ENCODE measurements at regions not wholly inside any gene's neighbourhood (a gene's known extent, or its start where the extent isn't known, plus 50 kb on each side); places are given as distances from the start of the nearest gene placed in this dataset.

- intact Hi-C loops (cut with DNase I), result loop anchor here (2.0 kb wide), 1 partner anchor 203 kb away; no protein-coding TSS in a partner anchor
Measured at GRCh38 chr14:100441271-100441947, 118.3 kb downstream of the SLC25A47 start.

GRCh38 chr14:100442036-100442435 is 118.9 kb downstream of the SLC25A47 start:
- DNase-seq, result no peak
- Histone ChIP-seq H3K4me3 (no peak overlapping the region), H3K9ac (ENCODE audit: low read depth in 2 of 2, low read length in 2 of 2) (no peak overlapping the region), H3K9me3 (no peaks in the 10 kb centered on the region), H3K4me1 (peaks cover 5% of the 10 kb centered on the region), H3K27ac (no peak overlapping the region), H3K27me3 (no peaks in the 10 kb centered on the region), H3K36me3 (no peaks in the 10 kb centered on the region)
- no peak for TF ChIP-seq CTCF (IDR thresholded peaks at IDR 0.05)
- intact Hi-C loops (cut with DNase I), result no loop called here

More at GRCh38 chr14:100441271-100441947, 118.3 kb downstream of the SLC25A47 start:
- TF ChIP-seq CTCF (IDR thresholded peaks at IDR 0.05), result no peak
- Histone ChIP-seq H3K27me3 (no peaks in the 10 kb centered on the region), H3K9ac (ENCODE audit: low read depth in 2 of 2, low read length in 2 of 2) (peak overlapping the region in 1 of 2 donors; percentile 82), H3K4me1 (peaks cover 7% of the 10 kb centered on the region), H3K9me3 (no peaks in the 10 kb centered on the region), H3K4me3 (no peak overlapping the region), H3K36me3 (no peaks in the 10 kb centered on the region), H3K27ac (no peak overlapping the region)
- no peak for DNase-seq

- DNase-seq, result no peak
- TF ChIP-seq CTCF (IDR thresholded peaks at IDR 0.05), result no peak
- Histone ChIP-seq H3K9ac (ENCODE audit: low read depth in 2 of 2, low read length in 2 of 2) (peak overlapping the region in 1 of 2 donors; percentile 8), H3K9me3 (no peaks in the 10 kb centered on the region), H3K27me3 (no peaks in the 10 kb centered on the region), H3K36me3 (no peaks in the 10 kb centered on the region), H3K4me3 (no peak overlapping the region), H3K4me1 (peaks cover 5% of the 10 kb centered on the region), H3K27ac (no peak overlapping the region)
- intact Hi-C loops (cut with DNase I), result no loop called here
Measured at GRCh38 chr14:100442498-100443490, 119.7 kb downstream of the SLC25A47 start.

GRCh38 chr14:100443603-100444002 is 120.5 kb downstream of the SLC25A47 start:
- Histone ChIP-seq H3K27ac (no peak overlapping the region), H3K9ac (ENCODE audit: low read depth in 2 of 2, low read length in 2 of 2) (peak overlapping the region in 1 of 2 donors; percentile 4), H3K4me1 (peaks cover 5% of the 10 kb centered on the region), H3K36me3 (no peaks in the 10 kb centered on the region), H3K27me3 (no peaks in the 10 kb centered on the region), H3K4me3 (no peak overlapping the region), H3K9me3 (no peaks in the 10 kb centered on the region)
- intact Hi-C loops (cut with DNase I), result no loop called here
- no peak for TF ChIP-seq CTCF (IDR thresholded peaks at IDR 0.05)
- no peak for DNase-seq

- TF ChIP-seq CTCF (IDR thresholded peaks at IDR 0.05), result no peak
- no peaks in the 10 kb centered on the region for H3K4me1 ChIP-seq
- H3K4me3 ChIP-seq, result no peak overlapping the region
- no peak overlapping the region for H3K9ac ChIP-seq (ENCODE audit: low read depth in 2 of 2, low read length in 2 of 2)
- no peaks in the 10 kb centered on the region for H3K27me3 ChIP-seq
- H3K9me3 ChIP-seq, result no peaks in the 10 kb centered on the region
- H3K27ac ChIP-seq, result no peak overlapping the region
- DNase-seq, result no peak
- no peaks in the 10 kb centered on the region for H3K36me3 ChIP-seq
- intact Hi-C loops (cut with DNase I), result no loop called here
Measured at GRCh38 chr14:100445436-100446088, 122.4 kb downstream of the SLC25A47 start.
